ENCODE measurements at regions not wholly inside any gene's neighbourhood (a gene's known extent, or its start where the extent isn't known, plus 50 kb on each side); places are given as distances from the start of the nearest gene placed in this dataset.

GRCh38 chr4:131381055-131381454, 1768.0 kb upstream of the PCDH10 start:
- intact Hi-C loops (cut with micrococcal nuclease; ENCODE audit: unreplicated experiment): no loop called here
- CTCF ChIA-PET: no interaction called here
- Histone ChIP-seq H3K36me3 (ENCODE audit: insufficient read depth, low read length, poor library complexity, severe bottlenecking) (no peaks in the 10 kb centered on the region), H3K9me3 (ENCODE audit: low read depth, low read length, poor library complexity, severe bottlenecking) (peaks cover 4% of the 10 kb centered on the region), H3K4me1 (ENCODE audit: insufficient read depth, low read length, poor library complexity, severe bottlenecking) (no peaks in the 10 kb centered on the region), H3K4me3 (ENCODE audit: low read depth, low read length, poor library complexity, severe bottlenecking) (no peak overlapping the region), H3K27me3 (replicated peaks; ENCODE audit: insufficient read depth, low read depth, low read length, poor library complexity) (no peaks in the 10 kb centered on the region), H3K27ac (ENCODE audit: low read depth, low read length, poor library complexity, severe bottlenecking) (no peak overlapping the region)
- no TSS peak for BruUV-seq (replicated peaks)
- POLR2A ChIA-PET (ENCODE audit: low non-redundant PET): no interaction called here
- TF ChIP-seq EZH2 (IDR thresholded peaks at IDR 0.05; ENCODE audit: borderline replicate concordance, low read depth, low read length, poor library complexity, severe bottlenecking): no peak
- TF ChIP-seq CTCF (conservative IDR thresholded peaks at IDR 0.05; ENCODE audit: low read depth, low read length): no peak
- DNase-seq (ENCODE audit: low spot score): no peak

GRCh38 chr4:131382839-131383238, 1766.3 kb upstream of the PCDH10 start:
- TF ChIP-seq CTCF (conservative IDR thresholded peaks at IDR 0.05; ENCODE audit: low read depth, low read length): no peak
- no peak for TF ChIP-seq EZH2 (IDR thresholded peaks at IDR 0.05; ENCODE audit: borderline replicate concordance, low read depth, low read length, poor library complexity, severe bottlenecking)
- ChIA-PET POLR2A (ENCODE audit: low non-redundant PET) (no interaction called here), CTCF (no interaction called here)
- Histone ChIP-seq H3K27me3 (replicated peaks; ENCODE audit: insufficient read depth, low read depth, low read length, poor library complexity) (no peaks in the 10 kb centered on the region), H3K4me3 (ENCODE audit: low read depth, low read length, poor library complexity, severe bottlenecking) (no peak overlapping the region), H3K4me1 (ENCODE audit: insufficient read depth, low read length, poor library complexity, severe bottlenecking) (no peaks in the 10 kb centered on the region), H3K27ac (ENCODE audit: low read depth, low read length, poor library complexity, severe bottlenecking) (no peak overlapping the region), H3K9me3 (ENCODE audit: low read depth, low read length, poor library complexity, severe bottlenecking) (peaks cover 4% of the 10 kb centered on the region), H3K36me3 (ENCODE audit: insufficient read depth, low read length, poor library complexity, severe bottlenecking) (no peaks in the 10 kb centered on the region)
- intact Hi-C loops (cut with micrococcal nuclease; ENCODE audit: unreplicated experiment): no loop called here
- no TSS peak for BruUV-seq (replicated peaks)
- no peak for DNase-seq (ENCODE audit: low spot score)

GRCh38 chr4:131388277-131388676, 1760.8 kb upstream of the PCDH10 start:
- POLR2A ChIA-PET (ENCODE audit: low non-redundant PET): no interaction called here
- H3K27me3 ChIP-seq (replicated peaks; ENCODE audit: insufficient read depth, low read depth, low read length, poor library complexity): no peaks in the 10 kb centered on the region
- DNase-seq (ENCODE audit: low spot score): no peak
- H3K4me1 ChIP-seq (ENCODE audit: insufficient read depth, low read length, poor library complexity, severe bottlenecking): no peaks in the 10 kb centered on the region
- H3K9me3 ChIP-seq (ENCODE audit: low read depth, low read length, poor library complexity, severe bottlenecking): no peaks in the 10 kb centered on the region
- no peak overlapping the region for H3K27ac ChIP-seq (ENCODE audit: low read depth, low read length, poor library complexity, severe bottlenecking)
- CTCF ChIA-PET: no interaction called here
- H3K4me3 ChIP-seq (ENCODE audit: low read depth, low read length, poor library complexity, severe bottlenecking): no peak overlapping the region
- H3K36me3 ChIP-seq (ENCODE audit: insufficient read depth, low read length, poor library complexity, severe bottlenecking): no peaks in the 10 kb centered on the region
- no TSS peak for BruUV-seq (replicated peaks)
- TF ChIP-seq EZH2 (IDR thresholded peaks at IDR 0.05; ENCODE audit: borderline replicate concordance, low read depth, low read length, poor library complexity, severe bottlenecking): no peak
- TF ChIP-seq CTCF (conservative IDR thresholded peaks at IDR 0.05; ENCODE audit: low read depth, low read length): no peak
- intact Hi-C loops (cut with micrococcal nuclease; ENCODE audit: unreplicated experiment): no loop called here

All from A673 (cell line).